Nephron (organoid): ENCODE measurements at regions not wholly inside any gene's neighbourhood (a gene's known extent, or its start where the extent isn't known, plus 50 kb on each side); places are given as distances from the start of the nearest gene placed in this dataset.

Source experiments
- H3K27ac Mint-ChIP-seq, 3 experiments: 2 replicates each; pipeline ENCODE4 v1.8.0; 2020; ENCODE audit warnings: mixed read lengths in 3 of 3, mild to moderate bottlenecking in 2 of 3, moderate library complexity in 1 of 3
- H3K27me3 Mint-ChIP-seq: 2 replicates; pipeline ENCODE4 v1.8.0; 2021; ENCODE audit warnings: low read depth, mild to moderate bottlenecking, moderate library complexity, mixed read lengths
- H3K36me3 Mint-ChIP-seq: 2 replicates; pipeline ENCODE4 v1.8.0; 2020; ENCODE audit warnings: low read depth, mixed read lengths
- H3K4me1 Mint-ChIP-seq: 2 replicates; pipeline ENCODE4 v1.8.0; 2020; ENCODE audit warnings: mixed read lengths
- H3K4me3 Mint-ChIP-seq, 3 experiments: 2 replicates each; pipeline ENCODE4 v1.8.0; 2020; ENCODE audit warnings: mild to moderate bottlenecking in 3 of 3, mixed read lengths in 3 of 3, moderate library complexity in 2 of 3
- H3K9me3 Mint-ChIP-seq: 2 replicates; pipeline ENCODE4 v1.8.0; 2020; ENCODE audit warnings: mixed read lengths
- TF ChIP-seq, protein P1 (sequence below), 3 experiments: fragments of 200-600 bp; sonication (generic); IDR thresholded peaks; one replicate each; pipeline ENCODE4 v1.5.0; 2021; ENCODE audit warnings: antibody characterized with exemption in 3 of 3; ENCODE audit not compliant: unreplicated experiment in 3 of 3

DNA sequence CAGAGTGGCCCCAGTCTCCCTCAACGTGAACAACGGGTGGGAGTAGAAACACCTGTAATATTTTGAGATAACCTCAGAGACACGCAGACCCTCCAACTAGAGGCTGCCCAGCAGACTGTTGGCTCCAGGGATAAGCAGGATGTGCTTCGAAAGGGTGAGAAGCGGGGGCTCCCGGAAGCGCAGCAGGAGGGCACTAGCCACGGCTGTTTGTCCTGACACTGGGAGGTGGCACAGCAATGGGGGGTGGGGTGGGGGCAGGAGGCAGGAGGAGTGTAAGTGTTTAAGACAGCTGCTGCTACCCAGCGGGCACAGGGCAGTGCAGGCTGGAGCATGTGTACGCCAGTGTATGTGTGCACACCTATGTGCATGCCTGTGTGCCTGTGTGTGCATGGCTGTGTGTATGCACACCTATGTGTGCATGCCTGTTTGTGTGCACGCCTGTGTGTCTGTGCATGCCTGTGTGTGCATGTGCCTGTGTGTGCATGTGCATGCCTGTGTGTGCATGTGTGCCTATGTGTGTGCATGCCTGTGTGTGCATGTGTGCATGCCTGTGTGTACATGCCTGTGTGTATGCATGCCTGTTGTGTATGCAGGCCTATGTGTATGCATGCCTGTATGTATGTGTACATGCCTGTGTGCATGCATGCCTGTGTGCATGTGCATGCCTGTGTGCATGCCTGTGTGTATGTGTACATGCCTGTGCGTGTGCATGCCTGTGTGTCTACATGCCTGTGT lies 154.7 kb downstream of the SHANK2 start:
- Mint-ChIP-seq H3K36me3 (peaks cover 7% of the 10 kb centered on the region), H3K27me3 (peaks cover 31% of the 10 kb centered on the region), H3K27ac (no peak overlapping the region), H3K9me3 (no peaks in the 10 kb centered on the region), H3K4me1 (no peaks in the 10 kb centered on the region), H3K4me3 (no peak overlapping the region)
- TF ChIP-seq, protein P1, sequence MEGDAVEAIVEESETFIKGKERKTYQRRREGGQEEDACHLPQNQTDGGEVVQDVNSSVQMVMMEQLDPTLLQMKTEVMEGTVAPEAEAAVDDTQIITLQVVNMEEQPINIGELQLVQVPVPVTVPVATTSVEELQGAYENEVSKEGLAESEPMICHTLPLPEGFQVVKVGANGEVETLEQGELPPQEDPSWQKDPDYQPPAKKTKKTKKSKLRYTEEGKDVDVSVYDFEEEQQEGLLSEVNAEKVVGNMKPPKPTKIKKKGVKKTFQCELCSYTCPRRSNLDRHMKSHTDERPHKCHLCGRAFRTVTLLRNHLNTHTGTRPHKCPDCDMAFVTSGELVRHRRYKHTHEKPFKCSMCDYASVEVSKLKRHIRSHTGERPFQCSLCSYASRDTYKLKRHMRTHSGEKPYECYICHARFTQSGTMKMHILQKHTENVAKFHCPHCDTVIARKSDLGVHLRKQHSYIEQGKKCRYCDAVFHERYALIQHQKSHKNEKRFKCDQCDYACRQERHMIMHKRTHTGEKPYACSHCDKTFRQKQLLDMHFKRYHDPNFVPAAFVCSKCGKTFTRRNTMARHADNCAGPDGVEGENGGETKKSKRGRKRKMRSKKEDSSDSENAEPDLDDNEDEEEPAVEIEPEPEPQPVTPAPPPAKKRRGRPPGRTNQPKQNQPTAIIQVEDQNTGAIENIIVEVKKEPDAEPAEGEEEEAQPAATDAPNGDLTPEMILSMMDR (IDR thresholded peaks at IDR 0.05; ENCODE audit: unreplicated experiment in 3 of 3): no peak

DNA sequence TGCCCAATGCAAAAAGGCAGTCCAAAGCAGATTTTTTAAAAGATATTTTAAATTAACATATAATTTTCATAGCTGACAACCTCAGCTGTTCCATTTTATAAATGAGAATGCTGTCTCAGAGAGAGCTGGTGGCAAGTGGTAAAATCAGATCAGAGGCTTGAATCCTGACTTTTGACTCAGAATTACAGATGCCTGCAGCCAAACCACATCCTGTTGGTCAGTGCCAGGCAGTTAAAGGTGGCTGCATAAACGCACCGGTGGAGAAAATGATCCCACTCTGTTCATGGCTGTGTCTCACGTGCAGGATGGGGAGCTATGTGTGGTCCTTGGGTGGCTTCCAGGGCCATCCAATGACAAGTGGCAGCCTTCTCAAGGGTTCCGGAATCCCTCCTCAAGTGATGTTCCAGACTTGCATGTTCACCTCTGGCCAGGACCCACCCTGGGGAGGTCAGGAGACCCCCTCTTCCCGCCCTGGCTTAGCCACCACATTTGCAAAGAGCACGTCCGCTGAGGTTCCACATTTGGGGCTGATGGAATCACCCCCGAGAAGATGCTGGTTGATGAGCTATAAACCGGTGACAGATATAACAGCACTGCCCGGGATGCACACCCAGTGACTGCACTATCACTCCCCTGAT lies 155.5 kb downstream of the SHANK2 start:
- Mint-ChIP-seq H3K27me3 (peaks cover 31% of the 10 kb centered on the region), H3K4me1 (no peaks in the 10 kb centered on the region), H3K9me3 (no peaks in the 10 kb centered on the region), H3K27ac (no peak overlapping the region), H3K4me3 (no peak overlapping the region), H3K36me3 (peaks cover 7% of the 10 kb centered on the region)
- TF ChIP-seq, protein P1 (IDR thresholded peaks at IDR 0.05; ENCODE audit: unreplicated experiment in 3 of 3): no peak

DNA sequence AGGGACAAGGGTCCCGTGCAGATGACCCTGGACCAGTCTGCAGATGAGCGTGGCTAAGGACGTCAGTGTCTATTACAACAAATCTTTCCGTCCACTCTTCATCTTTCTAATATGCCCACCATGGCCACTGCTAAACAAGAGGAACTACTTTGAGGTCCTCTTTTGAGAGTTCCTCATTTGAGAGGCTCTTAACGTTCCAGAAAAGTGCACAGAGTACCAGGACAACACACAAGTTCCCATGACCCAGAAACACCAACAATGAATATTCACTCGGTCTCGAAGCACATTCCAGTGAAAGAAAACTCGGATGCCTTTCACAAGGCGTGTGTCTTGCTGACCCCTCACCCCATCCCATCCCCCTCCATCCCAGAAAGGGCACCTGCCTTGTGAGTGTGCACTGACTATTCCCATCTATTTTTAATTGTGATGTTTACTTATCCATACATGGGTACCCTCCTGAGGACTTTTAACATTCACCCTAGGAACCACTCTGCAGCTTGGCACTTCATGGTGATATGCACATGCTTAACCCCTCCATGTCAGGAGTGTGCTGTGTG lies 157.0 kb downstream of the SHANK2 start:
- H3K4me3 Mint-ChIP-seq: no peak overlapping the region
- no peaks in the 10 kb centered on the region for H3K9me3 Mint-ChIP-seq
- peaks cover 20% of the 10 kb centered on the region for H3K27me3 Mint-ChIP-seq
- no peaks in the 10 kb centered on the region for H3K4me1 Mint-ChIP-seq
- TF ChIP-seq, protein P1 (IDR thresholded peaks at IDR 0.05; ENCODE audit: unreplicated experiment in 3 of 3): no peak
- peaks cover 3% of the 10 kb centered on the region for H3K36me3 Mint-ChIP-seq
- no peak overlapping the region for H3K27ac Mint-ChIP-seq

DNA sequence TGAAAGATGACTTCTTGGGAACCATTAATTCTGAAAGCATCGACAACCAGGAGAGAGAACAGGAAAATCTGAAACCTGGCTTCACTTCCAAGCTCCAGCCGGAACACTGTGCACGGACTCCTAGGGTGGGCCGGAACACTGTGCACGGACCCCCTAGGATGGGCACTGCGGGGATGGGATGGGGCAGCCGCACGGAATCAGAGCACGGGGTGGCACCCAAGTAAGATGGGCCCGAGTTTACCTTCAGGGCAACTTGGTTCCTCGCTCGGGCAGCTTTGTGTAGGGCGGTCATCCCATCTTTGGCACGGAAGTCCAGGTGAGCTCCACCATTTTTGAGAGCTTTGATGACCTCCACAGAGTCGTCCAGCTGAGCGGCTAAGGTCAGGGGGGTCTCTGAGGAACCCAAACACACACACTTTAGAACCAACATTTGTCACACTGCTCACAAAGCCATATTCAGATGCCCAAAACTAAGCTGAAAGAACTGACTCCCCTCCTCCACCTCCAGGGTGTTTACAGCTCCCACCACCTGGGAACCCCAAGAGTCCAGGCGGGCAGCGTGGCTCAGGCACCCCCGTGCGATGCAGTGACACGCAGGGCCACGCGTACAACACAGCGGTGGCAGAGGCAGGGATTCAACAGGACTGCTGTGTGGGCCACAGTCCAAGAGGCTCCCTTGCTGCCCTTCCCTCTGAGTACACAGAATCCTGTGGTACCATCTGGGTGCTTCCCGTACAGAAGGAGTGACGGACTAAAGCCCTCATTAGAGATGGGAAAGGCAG lies 157.9 kb downstream of the SHANK2 start:
- Mint-ChIP-seq H3K27ac (no peak overlapping the region), H3K36me3 (peaks cover 7% of the 10 kb centered on the region), H3K4me3 (no peak overlapping the region), H3K4me1 (no peaks in the 10 kb centered on the region), H3K27me3 (peaks cover 20% of the 10 kb centered on the region), H3K9me3 (no peaks in the 10 kb centered on the region)
- TF ChIP-seq, protein P1 (IDR thresholded peaks at IDR 0.05; ENCODE audit: unreplicated experiment in 3 of 3): no peak

DNA sequence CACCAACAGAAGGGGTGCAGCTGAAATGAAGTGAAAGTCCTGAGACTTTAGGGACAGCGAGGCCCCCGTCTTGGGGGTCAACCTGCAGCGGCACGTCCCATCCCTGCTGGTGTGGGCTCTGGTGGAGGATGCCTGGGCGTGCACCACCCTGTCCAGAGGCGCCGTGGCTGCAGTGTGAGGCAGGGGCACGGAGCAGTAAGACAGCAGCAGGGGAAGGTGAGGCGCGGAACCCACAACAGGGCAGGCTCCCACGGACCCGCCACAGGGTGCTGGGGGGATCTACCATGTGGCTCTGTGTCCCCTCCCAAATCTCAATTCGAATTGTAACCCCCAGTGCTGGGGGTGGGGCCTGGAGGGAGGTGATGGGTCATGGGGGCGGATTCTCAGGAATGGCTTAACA lies 158.6 kb downstream of the SHANK2 start:
- H3K4me1 Mint-ChIP-seq: no peaks in the 10 kb centered on the region
- TF ChIP-seq, protein P1 (IDR thresholded peaks at IDR 0.05; ENCODE audit: unreplicated experiment in 3 of 3): no peak
- peaks cover 20% of the 10 kb centered on the region for H3K27me3 Mint-ChIP-seq
- H3K27ac Mint-ChIP-seq: no peak overlapping the region
- H3K36me3 Mint-ChIP-seq: peaks cover 7% of the 10 kb centered on the region
- H3K4me3 Mint-ChIP-seq: no peak overlapping the region
- H3K9me3 Mint-ChIP-seq: no peaks in the 10 kb centered on the region
